HG02798 (cell line): ENCODE measurements at regions not wholly inside any gene's neighbourhood (a gene's known extent, or its start where the extent isn't known, plus 50 kb on each side); places are given as distances from the start of the nearest gene placed in this dataset.
"Not testable (repeated sequence)": the region's sequence is repeated elsewhere in the genome, so short reads cannot be mapped to it uniquely, and the experiment has no call there.

ENCODE experiments used
- ATAC-seq: cut with Tn5 transposase; IDR thresholded peaks from one replicate; pipeline ENCODE4 v1.9.1; 2021; ENCODE audit warnings: mild to moderate bottlenecking; ENCODE audit not compliant: unreplicated experiment, poor library complexity

DNA sequence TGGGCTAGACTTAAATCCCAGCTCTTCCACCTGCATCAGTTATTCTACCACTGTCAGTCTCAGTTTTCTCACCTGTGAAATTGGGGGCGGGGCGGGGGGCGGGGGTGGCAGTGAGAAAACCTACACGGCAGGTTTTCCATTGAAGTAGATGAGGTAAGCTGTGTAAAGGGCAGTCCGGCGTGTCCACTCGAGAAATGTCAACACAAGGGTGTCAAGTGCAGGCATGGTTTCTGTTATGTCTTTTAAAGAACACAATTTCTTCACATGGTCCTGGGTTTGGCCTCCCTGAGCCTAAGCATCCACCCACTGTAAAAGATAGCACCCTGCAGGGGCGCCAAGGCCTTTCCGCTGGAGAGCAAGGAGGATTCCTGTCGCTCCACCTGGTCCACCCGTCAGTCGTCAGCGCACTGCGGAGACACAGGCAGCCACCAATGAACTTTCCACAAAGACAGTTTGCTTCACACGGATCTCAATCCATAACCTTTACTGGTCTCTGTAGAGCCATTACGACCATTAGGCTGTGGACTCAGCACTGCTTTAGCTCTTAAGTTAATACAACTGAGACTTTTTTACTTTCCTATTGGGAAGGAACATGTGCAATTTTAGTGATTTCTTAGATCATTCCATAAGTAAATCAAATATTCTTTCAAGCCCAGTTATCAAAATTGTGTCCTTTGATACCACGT lies 99.5 kb upstream of the FOXB1 start:
- ATAC-seq: no peak

DNA sequence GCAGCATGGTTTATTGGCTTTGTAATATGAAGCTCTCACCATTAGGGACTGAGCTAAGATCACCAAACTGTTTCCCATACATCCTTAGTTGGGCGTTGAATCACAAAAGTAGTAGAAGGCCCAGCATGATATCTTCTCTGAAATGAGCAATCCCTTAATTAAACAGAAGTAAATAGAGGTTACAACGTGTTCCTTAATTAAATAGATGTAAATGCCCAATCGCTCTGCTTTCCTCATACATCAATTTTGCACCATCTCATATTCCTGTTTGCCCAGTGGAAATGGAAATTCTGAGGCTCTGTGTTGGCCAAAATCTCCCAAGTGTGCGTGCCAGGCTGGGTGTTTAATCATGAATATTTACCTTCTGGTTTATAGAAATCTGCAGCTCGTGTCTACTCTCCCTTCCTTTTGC lies 107.4 kb upstream of the FOXB1 start:
- no peak for ATAC-seq

DNA sequence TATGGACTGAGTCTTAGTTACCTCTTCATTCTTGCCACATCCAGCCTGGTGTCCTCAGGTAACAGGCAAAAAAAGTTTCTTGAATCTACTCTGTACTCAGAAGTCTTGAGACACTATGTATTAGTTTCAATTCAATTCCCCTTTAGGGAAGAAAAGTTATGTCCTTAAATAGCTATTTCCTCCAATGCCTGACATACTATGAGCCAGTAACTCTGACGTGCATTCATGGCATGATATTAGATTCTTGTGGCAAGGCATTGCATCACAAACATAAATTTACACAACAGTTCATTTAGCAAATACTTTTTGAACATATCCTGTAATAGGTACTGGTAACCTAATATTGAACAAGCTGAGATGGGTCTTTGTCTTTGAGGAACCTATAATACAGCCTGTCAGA lies 109.3 kb upstream of the FOXB1 start:
- ATAC-seq: no peak

DNA sequence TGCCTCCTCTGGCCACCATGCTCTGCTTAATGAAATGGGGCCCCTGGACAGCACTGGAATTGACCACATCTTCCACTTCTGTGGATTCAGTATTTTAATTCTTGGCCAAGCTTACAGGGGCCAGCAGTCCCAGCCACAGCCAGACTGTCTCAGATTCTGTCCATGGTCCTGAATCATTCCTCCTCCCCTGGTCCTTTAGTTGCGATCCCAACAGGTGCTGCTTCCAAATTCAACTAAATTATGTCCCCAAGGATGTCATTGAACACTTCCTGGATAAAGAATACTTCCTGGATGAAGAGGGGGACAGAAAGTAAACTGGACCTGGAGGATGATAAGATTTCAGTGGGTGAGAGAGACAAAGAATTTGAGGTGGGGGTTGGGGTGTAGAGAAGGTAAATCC lies 111.1 kb upstream of the FOXB1 start:
- ATAC-seq: no peak

GRCh38 chr15:59887870-59888269 lies 116.2 kb upstream of the FOXB1 start:
- ATAC-seq: not testable (repeated sequence)

DNA sequence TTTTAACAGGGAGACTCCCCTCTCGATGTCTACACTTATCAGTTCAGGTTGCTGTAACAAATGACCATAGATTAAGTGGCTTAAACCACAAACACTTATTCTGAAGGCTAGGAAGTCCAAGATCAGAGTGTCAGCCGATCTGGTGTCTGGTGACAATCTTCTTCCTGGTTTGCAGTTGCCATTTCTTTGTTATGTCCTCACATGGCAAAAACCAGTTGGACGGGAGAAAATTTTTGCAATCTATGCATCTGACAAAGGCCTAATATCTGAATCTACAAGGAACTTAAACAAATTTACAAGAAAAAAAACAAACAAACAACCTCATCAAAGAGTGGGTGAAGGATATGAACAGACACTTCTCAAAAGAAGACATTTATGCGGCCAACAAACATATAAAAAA lies 116.9 kb upstream of the FOXB1 start:
- no peak for ATAC-seq

- no peak for ATAC-seq
Observed at GRCh38 chr15:59886441-59886840, 117.7 kb upstream of the FOXB1 start.

DNA sequence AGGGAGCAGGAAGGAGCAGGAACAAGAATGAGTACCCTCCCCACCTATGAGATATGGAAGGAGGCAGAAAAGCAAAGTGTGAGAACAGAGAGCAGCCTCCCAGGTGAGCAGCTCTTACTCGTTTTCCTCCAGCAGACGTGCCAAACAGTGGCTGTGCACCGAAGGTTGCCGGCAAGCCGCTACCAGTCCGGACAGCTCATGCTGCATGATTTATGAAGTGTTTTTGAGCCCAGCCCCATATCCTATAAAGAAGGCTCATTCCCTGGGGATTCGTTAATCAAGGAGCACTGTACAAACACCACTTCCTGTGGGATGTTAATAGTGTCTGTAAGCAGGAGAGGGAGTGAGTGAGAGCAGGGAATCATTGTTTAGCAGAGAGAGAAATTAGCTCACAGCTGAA lies 118.3 kb upstream of the FOXB1 start:
- no peak for ATAC-seq

GRCh38 chr15:59879506-59880265 lies 124.4 kb upstream of the FOXB1 start:
- ATAC-seq: no peak

GRCh38 chr15:59876140-59876539 lies 128.0 kb upstream of the FOXB1 start:
- ATAC-seq: no peak

GRCh38 chr15:59873644-59874272 lies 130.4 kb upstream of the FOXB1 start:
- no peak for ATAC-seq

GRCh38 chr15:59867086-59867855 lies 136.8 kb upstream of the FOXB1 start:
- no peak for ATAC-seq

DNA sequence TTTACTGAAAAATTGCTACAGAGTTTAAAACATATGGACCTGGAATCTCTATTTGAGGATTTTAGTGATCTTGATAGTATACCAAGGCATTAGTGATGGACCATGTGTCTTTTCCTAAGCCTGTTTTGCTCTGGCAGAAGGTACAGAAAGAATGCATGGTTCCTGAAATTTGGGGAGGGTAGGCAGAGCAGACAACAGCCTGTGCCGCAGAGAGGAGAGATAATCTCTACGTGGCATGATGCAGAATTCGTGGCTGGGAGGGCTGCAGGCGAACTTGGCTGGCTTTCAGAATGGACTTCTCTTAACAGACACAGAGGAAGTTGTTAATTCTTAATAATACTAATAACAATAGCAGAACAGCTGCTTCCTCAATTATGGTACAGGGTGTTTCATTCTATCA lies 137.5 kb upstream of the FOXB1 start:
- no peak for ATAC-seq

- ATAC-seq: no peak
Observed at GRCh38 chr15:59862191-59863155, 141.6 kb upstream of the FOXB1 start.

GRCh38 chr15:59847968-59848367 lies 156.1 kb upstream of the FOXB1 start:
- no peak for ATAC-seq

DNA sequence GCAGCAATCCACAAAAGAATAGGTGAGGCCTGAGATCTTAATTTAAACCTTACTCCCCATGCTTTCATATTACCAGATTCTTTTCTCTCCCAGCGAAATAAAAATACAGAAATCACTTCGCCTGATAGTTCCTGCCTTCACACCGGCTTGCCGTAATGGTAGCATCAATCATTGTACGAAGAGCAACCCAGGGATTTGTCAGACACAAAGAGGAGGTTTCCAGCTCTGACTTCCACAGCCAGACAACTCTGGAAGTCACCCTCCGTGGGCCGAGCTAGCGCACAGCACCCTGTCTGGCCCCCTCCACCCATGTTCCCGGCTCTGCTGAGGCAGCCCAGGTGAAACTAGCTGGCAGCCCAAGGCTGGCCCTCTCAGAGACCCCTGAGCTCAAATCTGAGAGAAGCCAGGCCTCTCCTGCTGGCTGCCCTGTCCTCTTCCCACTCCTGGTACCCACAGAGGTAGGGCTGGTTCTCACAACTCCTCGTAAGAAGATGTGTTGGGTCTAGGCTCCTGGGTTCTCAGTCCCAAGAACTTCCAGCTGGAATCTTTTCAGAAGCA lies 156.9 kb upstream of the BNIP2 start:
- ATAC-seq: no peak

DNA sequence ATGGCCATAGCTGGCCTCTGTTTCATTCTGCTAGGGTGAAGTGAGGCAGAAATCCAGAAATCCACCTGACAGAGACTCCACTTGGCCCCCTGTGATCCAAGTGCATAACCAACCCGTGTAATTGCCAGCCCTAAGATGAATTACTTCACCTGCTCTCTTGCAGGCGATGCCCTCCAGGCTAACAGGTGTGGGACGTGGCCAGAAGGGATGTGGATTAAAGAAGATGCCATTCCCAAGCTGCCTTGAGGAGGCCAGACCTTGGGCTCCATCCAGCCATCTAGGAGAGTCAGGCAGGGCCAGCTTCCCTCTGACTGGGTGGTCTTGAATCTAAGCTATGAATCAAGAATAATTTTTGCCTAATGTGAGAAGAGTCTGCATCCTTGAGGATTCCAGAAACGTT lies 154.5 kb upstream of the BNIP2 start:
- no peak for ATAC-seq

GRCh38 chr15:59841036-59841435 lies 151.9 kb upstream of the BNIP2 start:
- ATAC-seq: no peak

GRCh38 chr15:59839906-59840305 lies 150.8 kb upstream of the BNIP2 start:
- ATAC-seq: no peak
